ENCODE measurements at regions not wholly inside any gene's neighbourhood (a gene's known extent, or its start where the extent isn't known, plus 50 kb on each side); places are given as distances from the start of the nearest gene placed in this dataset.
"Not testable (repeated sequence)": the region's sequence is repeated elsewhere in the genome, so short reads cannot be mapped to it uniquely, and the experiment has no call there.

GRCh38 chrX:117606101-117606500 lies 510.5 kb downstream of the KLHL13 start:
- not testable (repeated sequence) for TF ChIP-seq CTCF, POLR2A (IDR thresholded peaks at IDR 0.05)
